GM23338 (cell line): ENCODE measurements at regions not wholly inside any gene's neighbourhood (a gene's known extent, or its start where the extent isn't known, plus 50 kb on each side); places are given as distances from the start of the nearest gene placed in this dataset.

Source experiments
- ATAC-seq: fragments of 200-7000 bp; cut with Tn5 transposase; 3 replicates; pipeline ENCODE4 v1.9.1; 2020
- DNase-seq: peaks from one replicate; pipeline ENCODE4 v3.0.0-alpha.2; 2015; ENCODE audit warnings: low spot score
- H2AFZ ChIP-seq: fragments of 200-600 bp; sonication (generic); 2 replicates; pipeline ENCODE4 v1.8.0; 2016; ENCODE audit warnings: antibody characterized with exemption, mild to moderate bottlenecking, moderate library complexity
- H3F3A ChIP-seq: fragments of 200-600 bp; sonication (generic); replicated peaks from 2 replicates; pipeline ENCODE4 v1.8.0; 2017; ENCODE audit warnings: antibody characterized with exemption, mixed run types, low read depth
- H3K27ac ChIP-seq: fragments of 200-600 bp; sonication (generic); 2 replicates; pipeline ENCODE4 v1.6.1; 2016; ENCODE audit warnings: low read depth
- H3K27me3 ChIP-seq: fragments of 200-600 bp; sonication (generic); 2 replicates; pipeline ENCODE4 v1.8.0; 2016; ENCODE audit warnings: mild to moderate bottlenecking, mixed run types, moderate library complexity; ENCODE audit not compliant: insufficient read depth
- H3K36me3 ChIP-seq: fragments of 200-600 bp; sonication (generic); 2 replicates; pipeline ENCODE4 v1.8.0; 2016; ENCODE audit warnings: mild to moderate bottlenecking; ENCODE audit not compliant: insufficient read depth
- H3K4me1 ChIP-seq: fragments of 200-600 bp; sonication (generic); 2 replicates; pipeline ENCODE4 v1.8.0; 2016; ENCODE audit warnings: mild to moderate bottlenecking, moderate library complexity; ENCODE audit not compliant: insufficient read depth
- H3K4me2 ChIP-seq: fragments of 200-600 bp; sonication (generic); 2 replicates; pipeline ENCODE4 v1.7.1; 2017; ENCODE audit warnings: mixed run types
- H3K4me3 ChIP-seq: fragments of 200-600 bp; sonication (generic); 2 replicates; pipeline ENCODE4 v1.6.1; 2016; ENCODE audit warnings: mixed run types
- H3K79me2 ChIP-seq: fragments of 200-600 bp; sonication (generic); replicated peaks from 2 replicates; pipeline ENCODE4 v1.8.0; 2017; ENCODE audit warnings: mild to moderate bottlenecking; ENCODE audit not compliant: insufficient read depth
- H3K9me2 ChIP-seq: fragments of 200-600 bp; sonication (generic); 2 replicates; pipeline ENCODE4 v1.8.0; 2017; ENCODE audit not compliant: insufficient read depth
- H4K20me1 ChIP-seq: fragments of 200-600 bp; sonication (generic); replicated peaks from 2 replicates; pipeline ENCODE4 v1.8.0; 2017; ENCODE audit warnings: mild to moderate bottlenecking; ENCODE audit not compliant: insufficient read depth
- H3K27ac Mint-ChIP-seq: 2 replicates; pipeline ENCODE4 v1.8.0; 2020; ENCODE audit warnings: inconsistent platforms, mild to moderate bottlenecking, moderate library complexity, mixed read lengths
- H3K27me3 Mint-ChIP-seq: 3 replicates; pipeline ENCODE4 v1.8.0; 2022; ENCODE audit warnings: low read depth, mild to moderate bottlenecking, moderate library complexity, mixed read lengths, inconsistent platforms; ENCODE audit not compliant: insufficient read depth, poor library complexity
- H3K36me3 Mint-ChIP-seq: 3 replicates; pipeline ENCODE4 v1.8.0; 2021; ENCODE audit warnings: low read depth, mild to moderate bottlenecking, inconsistent platforms, moderate library complexity, mixed read lengths
- H3K4me1 Mint-ChIP-seq: 3 replicates; pipeline ENCODE4 v1.8.0; 2020; ENCODE audit warnings: mild to moderate bottlenecking, inconsistent platforms, mixed read lengths
- H3K4me3 Mint-ChIP-seq: 3 replicates; pipeline ENCODE4 v1.8.0; 2021; ENCODE audit warnings: moderate library complexity, mild to moderate bottlenecking, inconsistent platforms, mixed read lengths
- H3K9me3 Mint-ChIP-seq: 3 replicates; pipeline ENCODE4 v1.8.0; 2020; ENCODE audit warnings: moderate library complexity, mild to moderate bottlenecking, inconsistent platforms, mixed read lengths
- CTCF ChIP-seq, 2 experiments: fragments of 200-600 bp in 1 of 2; sonication (generic) in 1 of 2; conservative IDR thresholded peaks; 2 replicates each; pipeline versions ENCODE4 v1.5.1 to v1.6.1; 2016 to 2017; ENCODE audit warnings: antibody characterized with exemption in 2 of 2, low read depth in 2 of 2, mild to moderate bottlenecking in 2 of 2, moderate library complexity in 1 of 2
- JUNB ChIP-seq: IDR thresholded peaks from one replicate; pipeline ENCODE4 v1.6.1; 2016; ENCODE audit warnings: antibody characterized with exemption; ENCODE audit not compliant: unreplicated experiment
- STAT1 ChIP-seq: IDR thresholded peaks from one replicate; pipeline ENCODE4 v1.6.1; 2016; ENCODE audit warnings: antibody characterized with exemption; ENCODE audit not compliant: unreplicated experiment
- ZNF114 ChIP-seq: fragments of 250-450 bp; sonication (Bioruptor Pico); IDR thresholded peaks from 2 replicates; pipeline ENCODE4 v1.5.0; 2020; ENCODE audit warnings: mild to moderate bottlenecking, moderate library complexity
- ZNF462 ChIP-seq: fragments of 250-450 bp; sonication (Bioruptor Pico); IDR thresholded peaks from 2 replicates; pipeline ENCODE4 v1.5.0; 2020; ENCODE audit warnings: mild to moderate bottlenecking, moderate library complexity
- TF ChIP-seq, protein P1 (sequence below): IDR thresholded peaks from one replicate; pipeline ENCODE4 v1.6.1; 2018; ENCODE audit warnings: antibody characterized with exemption; ENCODE audit not compliant: unreplicated experiment
- TF ChIP-seq, protein P2 (sequence below): IDR thresholded peaks from 2 replicates; pipeline ENCODE4 v1.6.1; 2016; ENCODE audit warnings: antibody characterized with exemption

- no peak for TF ChIP-seq ZNF462 (CRISPR knock-in tag)
- TF ChIP-seq, protein P1, sequence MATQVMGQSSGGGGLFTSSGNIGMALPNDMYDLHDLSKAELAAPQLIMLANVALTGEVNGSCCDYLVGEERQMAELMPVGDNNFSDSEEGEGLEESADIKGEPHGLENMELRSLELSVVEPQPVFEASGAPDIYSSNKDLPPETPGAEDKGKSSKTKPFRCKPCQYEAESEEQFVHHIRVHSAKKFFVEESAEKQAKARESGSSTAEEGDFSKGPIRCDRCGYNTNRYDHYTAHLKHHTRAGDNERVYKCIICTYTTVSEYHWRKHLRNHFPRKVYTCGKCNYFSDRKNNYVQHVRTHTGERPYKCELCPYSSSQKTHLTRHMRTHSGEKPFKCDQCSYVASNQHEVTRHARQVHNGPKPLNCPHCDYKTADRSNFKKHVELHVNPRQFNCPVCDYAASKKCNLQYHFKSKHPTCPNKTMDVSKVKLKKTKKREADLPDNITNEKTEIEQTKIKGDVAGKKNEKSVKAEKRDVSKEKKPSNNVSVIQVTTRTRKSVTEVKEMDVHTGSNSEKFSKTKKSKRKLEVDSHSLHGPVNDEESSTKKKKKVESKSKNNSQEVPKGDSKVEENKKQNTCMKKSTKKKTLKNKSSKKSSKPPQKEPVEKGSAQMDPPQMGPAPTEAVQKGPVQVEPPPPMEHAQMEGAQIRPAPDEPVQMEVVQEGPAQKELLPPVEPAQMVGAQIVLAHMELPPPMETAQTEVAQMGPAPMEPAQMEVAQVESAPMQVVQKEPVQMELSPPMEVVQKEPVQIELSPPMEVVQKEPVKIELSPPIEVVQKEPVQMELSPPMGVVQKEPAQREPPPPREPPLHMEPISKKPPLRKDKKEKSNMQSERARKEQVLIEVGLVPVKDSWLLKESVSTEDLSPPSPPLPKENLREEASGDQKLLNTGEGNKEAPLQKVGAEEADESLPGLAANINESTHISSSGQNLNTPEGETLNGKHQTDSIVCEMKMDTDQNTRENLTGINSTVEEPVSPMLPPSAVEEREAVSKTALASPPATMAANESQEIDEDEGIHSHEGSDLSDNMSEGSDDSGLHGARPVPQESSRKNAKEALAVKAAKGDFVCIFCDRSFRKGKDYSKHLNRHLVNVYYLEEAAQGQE: no peak
- TF ChIP-seq STAT1: no peak
Measured at GRCh38 chr6:18973251-18973650, 586.1 kb downstream of the RNF144B start (continued).

GRCh38 chr6:18976091-18976490, 588.9 kb downstream of the RNF144B start:
- Mint-ChIP-seq H3K4me1 (peaks cover 2% of the 10 kb centered on the region; the same call in 2 of the 3 replicates), H3K4me3 (no peak overlapping the region), H3K36me3 (no peaks in the 10 kb centered on the region), H3K27me3 (no peaks in the 10 kb centered on the region), H3K9me3 (no peaks in the 10 kb centered on the region), H3K27ac (no peak overlapping the region)
- ATAC-seq: no peak
- Histone ChIP-seq H4K20me1 (no peaks in the 10 kb centered on the region), H2AFZ (no peak overlapping the region), H3K27me3 (no peaks in the 10 kb centered on the region), H3K9me2 (peaks cover 6% of the 10 kb centered on the region; the same call in 1 of the 2 replicates), H3K4me1 (no peaks in the 10 kb centered on the region), H3K36me3 (no peaks in the 10 kb centered on the region), H3K4me3 (no peak overlapping the region), H3K79me2 (no peaks in the 10 kb centered on the region), H3K27ac (no peak overlapping the region), H3K4me2 (no peak overlapping the region), H3F3A (no peaks in the 10 kb centered on the region)
- TF ChIP-seq JUNB (no peak), ZNF114 (no peak), STAT1 (no peak), CTCF (conservative IDR thresholded peaks at IDR 0.05; ENCODE audit: low read depth in 2 of 2) (no peak)
- TF ChIP-seq, protein P2, sequence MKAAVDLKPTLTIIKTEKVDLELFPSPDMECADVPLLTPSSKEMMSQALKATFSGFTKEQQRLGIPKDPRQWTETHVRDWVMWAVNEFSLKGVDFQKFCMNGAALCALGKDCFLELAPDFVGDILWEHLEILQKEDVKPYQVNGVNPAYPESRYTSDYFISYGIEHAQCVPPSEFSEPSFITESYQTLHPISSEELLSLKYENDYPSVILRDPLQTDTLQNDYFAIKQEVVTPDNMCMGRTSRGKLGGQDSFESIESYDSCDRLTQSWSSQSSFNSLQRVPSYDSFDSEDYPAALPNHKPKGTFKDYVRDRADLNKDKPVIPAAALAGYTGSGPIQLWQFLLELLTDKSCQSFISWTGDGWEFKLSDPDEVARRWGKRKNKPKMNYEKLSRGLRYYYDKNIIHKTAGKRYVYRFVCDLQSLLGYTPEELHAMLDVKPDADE: no peak
- no peak for DNase-seq
